ENCODE measurements at regions not wholly inside any gene's neighbourhood (a gene's known extent, or its start where the extent isn't known, plus 50 kb on each side); places are given as distances from the start of the nearest gene placed in this dataset.

GRCh38 chr16:21339269-21339641 lies 61.2 kb upstream of the CRYM start:
- TF ChIP-seq EZH2phosphoT487 (conservative IDR thresholded peaks at IDR 0.05; ENCODE audit: low read length), result no peak
- TF ChIP-seq, protein P1, sequence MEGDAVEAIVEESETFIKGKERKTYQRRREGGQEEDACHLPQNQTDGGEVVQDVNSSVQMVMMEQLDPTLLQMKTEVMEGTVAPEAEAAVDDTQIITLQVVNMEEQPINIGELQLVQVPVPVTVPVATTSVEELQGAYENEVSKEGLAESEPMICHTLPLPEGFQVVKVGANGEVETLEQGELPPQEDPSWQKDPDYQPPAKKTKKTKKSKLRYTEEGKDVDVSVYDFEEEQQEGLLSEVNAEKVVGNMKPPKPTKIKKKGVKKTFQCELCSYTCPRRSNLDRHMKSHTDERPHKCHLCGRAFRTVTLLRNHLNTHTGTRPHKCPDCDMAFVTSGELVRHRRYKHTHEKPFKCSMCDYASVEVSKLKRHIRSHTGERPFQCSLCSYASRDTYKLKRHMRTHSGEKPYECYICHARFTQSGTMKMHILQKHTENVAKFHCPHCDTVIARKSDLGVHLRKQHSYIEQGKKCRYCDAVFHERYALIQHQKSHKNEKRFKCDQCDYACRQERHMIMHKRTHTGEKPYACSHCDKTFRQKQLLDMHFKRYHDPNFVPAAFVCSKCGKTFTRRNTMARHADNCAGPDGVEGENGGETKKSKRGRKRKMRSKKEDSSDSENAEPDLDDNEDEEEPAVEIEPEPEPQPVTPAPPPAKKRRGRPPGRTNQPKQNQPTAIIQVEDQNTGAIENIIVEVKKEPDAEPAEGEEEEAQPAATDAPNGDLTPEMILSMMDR (IDR thresholded peaks at IDR 0.05; ENCODE audit: insufficient read depth, low read length, poor library complexity, severe bottlenecking), result no peak
